HFF-Myc (cell line): ENCODE measurements at regions not wholly inside any gene's neighbourhood (a gene's known extent, or its start where the extent isn't known, plus 50 kb on each side); places are given as distances from the start of the nearest gene placed in this dataset.

Experiments
- DNase-seq: peaks from one replicate; pipeline ENCODE4 v3.0.0-alpha.2; 2011; ENCODE audit warnings: low read depth; ENCODE audit errors: extremely low read depth
- H3K4me3 ChIP-seq: replicated peaks from 2 replicates; pipeline ENCODE4 v1.5.1; 2011; ENCODE audit warnings: low read depth, mild to moderate bottlenecking, control low read depth, low read length
- TF ChIP-seq, protein P1 (sequence below): IDR thresholded peaks from 2 replicates; pipeline ENCODE4 v1.5.1; 2012; ENCODE audit warnings: mild to moderate bottlenecking, low read depth, low read length, control low read depth; ENCODE audit errors: missing control alignments

DNA sequence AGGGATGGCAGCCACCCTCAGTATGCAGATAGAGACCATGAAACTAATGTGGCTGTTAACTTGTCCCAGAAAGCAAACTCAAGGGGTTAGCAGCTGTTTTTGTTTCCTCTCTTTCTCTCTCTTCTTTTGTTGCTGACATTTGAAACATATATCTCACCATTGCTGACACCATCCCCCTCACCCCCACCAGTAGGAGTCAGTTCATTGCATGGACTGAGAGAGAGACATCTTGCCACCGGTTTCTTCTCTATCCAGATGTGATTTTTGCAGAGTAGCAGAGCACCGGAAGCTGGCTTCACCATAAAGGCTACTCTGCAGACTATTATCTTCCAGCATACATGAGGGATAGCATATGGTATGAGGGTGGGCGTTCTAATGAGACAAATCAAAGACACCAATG is 177.1 kb upstream of the FRG1 start:
- TF ChIP-seq, protein P1, sequence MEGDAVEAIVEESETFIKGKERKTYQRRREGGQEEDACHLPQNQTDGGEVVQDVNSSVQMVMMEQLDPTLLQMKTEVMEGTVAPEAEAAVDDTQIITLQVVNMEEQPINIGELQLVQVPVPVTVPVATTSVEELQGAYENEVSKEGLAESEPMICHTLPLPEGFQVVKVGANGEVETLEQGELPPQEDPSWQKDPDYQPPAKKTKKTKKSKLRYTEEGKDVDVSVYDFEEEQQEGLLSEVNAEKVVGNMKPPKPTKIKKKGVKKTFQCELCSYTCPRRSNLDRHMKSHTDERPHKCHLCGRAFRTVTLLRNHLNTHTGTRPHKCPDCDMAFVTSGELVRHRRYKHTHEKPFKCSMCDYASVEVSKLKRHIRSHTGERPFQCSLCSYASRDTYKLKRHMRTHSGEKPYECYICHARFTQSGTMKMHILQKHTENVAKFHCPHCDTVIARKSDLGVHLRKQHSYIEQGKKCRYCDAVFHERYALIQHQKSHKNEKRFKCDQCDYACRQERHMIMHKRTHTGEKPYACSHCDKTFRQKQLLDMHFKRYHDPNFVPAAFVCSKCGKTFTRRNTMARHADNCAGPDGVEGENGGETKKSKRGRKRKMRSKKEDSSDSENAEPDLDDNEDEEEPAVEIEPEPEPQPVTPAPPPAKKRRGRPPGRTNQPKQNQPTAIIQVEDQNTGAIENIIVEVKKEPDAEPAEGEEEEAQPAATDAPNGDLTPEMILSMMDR = no peak
- no peak overlapping the region for H3K4me3 ChIP-seq
- no peak for DNase-seq

DNA sequence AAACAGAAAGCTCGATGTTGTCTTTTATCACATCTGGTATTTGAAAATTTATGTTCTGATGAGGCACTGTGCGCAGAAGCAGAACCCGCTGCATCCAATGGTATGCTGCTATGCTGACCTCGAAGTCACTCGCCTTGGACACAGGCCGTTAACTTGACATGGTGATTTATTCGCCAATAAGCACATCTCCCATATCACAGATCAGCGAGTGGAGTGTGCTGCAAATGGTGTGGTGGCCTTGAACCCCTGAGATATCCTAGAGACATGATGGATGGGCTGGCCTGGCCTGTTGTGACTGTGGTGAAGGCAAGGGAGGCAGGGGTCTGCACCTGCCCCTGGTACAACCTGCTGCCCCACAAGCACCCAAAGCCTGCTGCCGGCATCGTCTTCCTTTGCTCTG is 175.4 kb upstream of the FRG1 start:
- DNase-seq = no peak
- TF ChIP-seq, protein P1 = no peak
- H3K4me3 ChIP-seq = no peak overlapping the region

DNA sequence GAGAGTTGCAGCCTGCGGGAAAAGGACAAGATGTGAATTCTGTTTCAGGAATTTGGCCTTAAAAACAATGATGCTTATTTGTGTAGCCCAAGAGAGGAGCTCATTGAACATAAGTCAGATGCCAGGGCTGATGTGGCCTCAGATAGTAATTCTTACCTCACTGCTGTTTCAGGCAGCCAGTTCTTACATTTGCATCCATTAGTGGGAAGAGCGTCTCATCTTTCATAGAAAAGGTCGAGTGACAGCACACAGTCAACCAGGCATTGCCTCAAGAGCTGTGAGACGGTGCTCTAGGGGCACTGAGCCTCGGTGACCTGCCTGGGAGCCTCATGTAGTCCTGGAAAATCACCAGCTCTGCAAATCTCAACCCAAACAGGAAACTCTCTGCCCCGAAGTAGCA is 174.9 kb upstream of the FRG1 start:
- TF ChIP-seq, protein P1 = no peak
- no peak for DNase-seq
- H3K4me3 ChIP-seq = no peak overlapping the region

DNA sequence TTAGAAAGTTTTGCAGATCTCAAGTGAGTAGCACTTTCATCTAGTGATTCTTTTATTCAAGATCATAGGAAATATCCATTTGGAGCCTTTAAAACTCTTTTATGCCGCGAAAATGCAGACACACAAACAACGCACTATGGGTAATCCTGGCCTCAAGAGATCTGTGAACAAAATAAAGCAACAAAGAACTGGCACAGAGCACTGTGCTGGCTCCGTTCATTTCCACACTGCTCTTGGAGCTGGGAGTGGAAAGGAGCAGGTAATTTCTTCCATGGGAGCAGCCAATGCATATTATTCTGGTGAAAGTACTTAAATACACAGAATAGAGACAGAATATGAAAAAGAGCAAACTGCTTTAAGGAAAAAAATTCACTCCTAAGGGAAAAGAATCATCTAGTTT is 172.7 kb upstream of the FRG1 start:
- no peak overlapping the region for H3K4me3 ChIP-seq
- TF ChIP-seq, protein P1 = no peak
- DNase-seq = no peak

DNA sequence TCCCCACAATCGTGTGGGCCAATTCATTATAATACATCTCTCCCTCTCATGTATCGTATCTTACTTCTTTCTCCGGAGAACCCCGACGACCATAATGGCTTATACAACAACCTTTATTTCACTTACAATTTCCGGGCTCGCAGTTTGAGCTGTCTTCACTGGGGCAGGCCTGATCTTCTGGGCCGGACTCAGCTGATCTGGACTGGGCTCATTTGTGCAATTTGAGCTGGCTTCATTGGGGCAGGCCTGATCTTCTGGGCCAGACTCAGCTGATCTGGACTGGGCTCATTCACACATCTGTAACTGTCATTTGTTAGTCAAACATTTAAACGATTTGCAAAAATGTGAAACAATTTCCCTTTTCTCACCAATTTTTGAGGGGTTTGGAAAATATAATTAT is 171.5 kb upstream of the FRG1 start:
- TF ChIP-seq, protein P1 = no peak
- no peak overlapping the region for H3K4me3 ChIP-seq
- DNase-seq = no peak

DNA sequence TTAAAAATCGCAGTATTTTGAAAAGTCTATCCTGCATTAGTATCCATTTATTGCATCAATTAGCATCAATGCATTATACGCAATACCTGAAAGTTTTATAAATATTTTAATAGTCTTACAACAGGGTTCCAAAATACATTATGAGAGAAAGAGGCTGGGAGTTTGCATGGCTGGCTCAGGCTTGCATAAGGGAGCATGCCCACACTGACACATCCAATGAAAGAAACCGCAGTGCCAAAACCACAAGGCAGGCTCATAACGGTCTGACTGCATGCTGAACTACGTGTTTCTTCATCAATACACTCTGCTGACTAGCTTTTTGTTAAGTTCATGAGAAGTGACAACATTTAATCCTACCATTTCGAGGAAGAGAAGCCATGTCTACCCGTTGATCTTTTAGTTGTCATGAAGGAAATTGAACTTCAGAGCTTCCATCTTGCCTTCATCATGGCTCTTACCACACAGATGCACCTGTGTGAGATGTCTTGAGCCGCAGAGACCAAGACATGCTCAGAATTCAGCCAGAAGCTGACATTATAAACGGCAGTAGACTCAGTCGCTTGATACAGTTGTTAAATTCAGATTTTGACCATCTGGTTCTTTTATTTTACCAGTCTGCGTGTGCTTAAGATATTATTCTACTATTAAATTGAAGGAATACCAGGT is 168.8 kb upstream of the FRG1 start:
- H3K4me3 ChIP-seq = no peak overlapping the region
- TF ChIP-seq, protein P1 = no peak
- DNase-seq = no peak

DNA sequence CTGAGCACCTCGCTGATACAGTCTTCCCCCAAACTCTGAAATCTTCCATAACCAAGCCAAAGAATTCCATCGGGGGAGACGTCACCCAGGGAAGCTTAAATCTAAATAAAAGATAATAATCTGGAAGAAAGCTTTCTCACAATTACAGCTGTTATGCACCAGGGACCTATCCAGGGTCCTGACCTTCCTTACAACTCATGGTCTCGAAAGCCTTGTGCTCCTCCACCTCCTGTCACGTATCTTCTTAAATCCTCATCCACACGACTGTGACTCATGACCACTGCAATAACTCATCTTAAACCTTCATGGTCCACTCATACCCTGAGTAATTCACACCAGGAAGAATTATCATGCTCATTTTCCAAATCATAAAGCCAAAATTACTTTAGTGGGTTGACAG is 166.8 kb upstream of the FRG1 start:
- no peak for DNase-seq
- TF ChIP-seq, protein P1 = no peak
- no peak overlapping the region for H3K4me3 ChIP-seq
